Upper lobe of left lung (tissue), 6 donors: ENCODE measurements at regions not wholly inside any gene's neighbourhood (a gene's known extent, or its start where the extent isn't known, plus 50 kb on each side); places are given as distances from the start of the nearest gene placed in this dataset.

Experiments
- ATAC-seq, 2 donors: fragments of 200-7000 bp; cut with Tn5 transposase; one replicate each; pipeline ENCODE4 v1.9.1; 2022; ENCODE audit warnings: mild to moderate bottlenecking in 2 of 2, moderate library complexity in 2 of 2; ENCODE audit not compliant: low FRiP score in 2 of 2
- DNase-seq, 2 donors: peaks; one replicate each; pipeline ENCODE4 v3.0.0-alpha.2; 2019 to 2020
- H3K27ac ChIP-seq, 4 donors: fragments of 200-600 bp; sonication (generic); one replicate each; pipeline ENCODE4 v1.5.1; 2016 to 2019
- H3K27me3 ChIP-seq, 4 donors: fragments of 200-600 bp; sonication (generic); one replicate each; pipeline ENCODE4 v1.5.1; 2017 to 2019
- H3K36me3 ChIP-seq, 4 donors: fragments of 200-600 bp; sonication (generic); one replicate each; pipeline ENCODE4 v1.5.1; 2016 to 2019
- H3K4me1 ChIP-seq, 4 donors: fragments of 200-600 bp; sonication (generic); one replicate each; pipeline ENCODE4 v1.5.1; 2018 to 2019
- H3K4me3 ChIP-seq, 4 donors: fragments of 200-600 bp; sonication (generic); one replicate each; pipeline ENCODE4 v1.5.1; 2017 to 2019; ENCODE audit warnings: mild to moderate bottlenecking in 2 of 4, moderate library complexity in 1 of 4
- H3K9me3 ChIP-seq, 4 donors: fragments of 200-600 bp; sonication (generic); one replicate each; pipeline ENCODE4 v1.5.1; 2018 to 2019
- EP300 ChIP-seq, 4 donors: sonication (generic); formaldehyde crosslinking; IDR thresholded peaks; one replicate each; pipeline ENCODE4 v1.5.1; 2017; ENCODE audit warnings: antibody characterized with exemption in 4 of 4, control low read depth in 2 of 4
- POLR2A ChIP-seq, 4 donors: fragments of 450-650 bp; IDR thresholded peaks; one replicate each; pipeline ENCODE4 v1.5.1; 2016 to 2017; ENCODE audit warnings: antibody characterized with exemption in 4 of 4, mild to moderate bottlenecking in 2 of 4
- POLR2AphosphoS5 ChIP-seq, 2 donors: sonication (generic); formaldehyde crosslinking; IDR thresholded peaks; one replicate each; pipeline ENCODE4 v1.5.1; 2017; ENCODE audit warnings: antibody characterized with exemption in 2 of 2
- WGBS, 2 donors: methylation state at CpG; one replicate each; pipeline ENCODE4 v1.1.5; 2017 to 2018; 5-methylcytosine and 5-hydroxymethylcytosine counted together
- TF ChIP-seq, protein P1 (sequence below), 6 experiments: fragments of 450-650 bp in 4 of 6; fragments of 200-600 bp in 2 of 6; sonication (generic) in 2 of 6; IDR thresholded peaks; one replicate each; pipeline ENCODE4 v1.5.1; 2016 to 2019; ENCODE audit warnings: antibody characterized with exemption in 6 of 6
- donor health status: DM: no; HTN: no; CAD: no; lungs with moderate emphysema.
- donor health status: DM: no; HTN: yes; CAD: no; lungs with severe emphysema.

DNA sequence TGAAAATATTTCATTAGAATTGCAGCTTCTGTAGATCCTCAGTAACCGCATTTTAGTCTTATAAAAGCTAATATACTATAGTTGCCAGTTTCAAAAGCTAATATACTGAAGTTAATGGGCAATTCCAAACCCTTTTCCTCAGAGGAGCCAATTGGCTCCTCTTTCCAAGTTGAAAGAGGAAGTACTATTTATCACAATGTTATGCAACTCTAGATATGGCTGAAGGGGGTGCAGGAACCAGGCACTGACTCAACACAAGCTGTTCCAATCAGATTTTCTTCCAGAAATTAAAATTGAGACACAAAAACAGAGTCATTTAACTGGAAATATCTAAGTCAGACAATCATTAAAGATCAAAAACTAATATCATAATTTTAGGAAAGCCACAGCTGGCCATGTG is 258.9 kb downstream of the PCDH20 start:
- TF ChIP-seq EP300 (IDR thresholded peaks at IDR 0.05) (no peak), POLR2AphosphoS5 (IDR thresholded peaks at IDR 0.05) (no peak), POLR2A (IDR thresholded peaks at IDR 0.05) (no peak)
- TF ChIP-seq, protein P1, sequence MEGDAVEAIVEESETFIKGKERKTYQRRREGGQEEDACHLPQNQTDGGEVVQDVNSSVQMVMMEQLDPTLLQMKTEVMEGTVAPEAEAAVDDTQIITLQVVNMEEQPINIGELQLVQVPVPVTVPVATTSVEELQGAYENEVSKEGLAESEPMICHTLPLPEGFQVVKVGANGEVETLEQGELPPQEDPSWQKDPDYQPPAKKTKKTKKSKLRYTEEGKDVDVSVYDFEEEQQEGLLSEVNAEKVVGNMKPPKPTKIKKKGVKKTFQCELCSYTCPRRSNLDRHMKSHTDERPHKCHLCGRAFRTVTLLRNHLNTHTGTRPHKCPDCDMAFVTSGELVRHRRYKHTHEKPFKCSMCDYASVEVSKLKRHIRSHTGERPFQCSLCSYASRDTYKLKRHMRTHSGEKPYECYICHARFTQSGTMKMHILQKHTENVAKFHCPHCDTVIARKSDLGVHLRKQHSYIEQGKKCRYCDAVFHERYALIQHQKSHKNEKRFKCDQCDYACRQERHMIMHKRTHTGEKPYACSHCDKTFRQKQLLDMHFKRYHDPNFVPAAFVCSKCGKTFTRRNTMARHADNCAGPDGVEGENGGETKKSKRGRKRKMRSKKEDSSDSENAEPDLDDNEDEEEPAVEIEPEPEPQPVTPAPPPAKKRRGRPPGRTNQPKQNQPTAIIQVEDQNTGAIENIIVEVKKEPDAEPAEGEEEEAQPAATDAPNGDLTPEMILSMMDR (IDR thresholded peaks at IDR 0.05): no peak
- 78 to 86% methylated on average over 1 of the region's 1 CpG for WGBS, 2 donors
- ATAC-seq (no peak), DNase-seq (no peak)
- no peaks in the 10 kb centered on the region for H3K9me3 ChIP-seq
- no peaks in the 10 kb centered on the region for H3K36me3 ChIP-seq
- H3K4me1 ChIP-seq: no peaks in the 10 kb centered on the region
- H3K4me3 ChIP-seq: no peak overlapping the region
- no peak overlapping the region for H3K27ac ChIP-seq
- no peaks in the 10 kb centered on the region for H3K27me3 ChIP-seq

DNA sequence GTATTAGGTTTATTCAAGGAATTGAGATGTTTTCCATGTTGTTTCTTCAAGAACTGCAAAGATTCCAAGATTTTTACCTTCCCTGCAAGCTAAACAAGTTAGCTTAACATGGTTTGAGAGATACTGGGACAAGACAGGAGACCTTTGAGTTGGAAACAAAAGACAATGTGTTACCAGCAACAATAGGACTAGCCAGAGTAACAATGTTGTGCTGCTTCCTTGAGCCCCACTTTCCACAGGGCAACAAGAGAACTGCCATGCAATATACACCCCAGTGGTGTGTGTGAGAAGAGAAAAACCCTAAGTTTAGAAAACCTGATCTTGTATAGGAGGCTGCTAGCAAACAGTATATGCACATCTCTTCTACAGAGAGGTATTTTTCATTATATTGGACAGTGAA is 264.6 kb downstream of the PCDH20 start:
- no peaks in the 10 kb centered on the region for H3K9me3 ChIP-seq
- no peaks in the 10 kb centered on the region for H3K4me1 ChIP-seq
- H3K27ac ChIP-seq: no peak overlapping the region
- no peak for TF ChIP-seq EP300 (IDR thresholded peaks at IDR 0.05)
- TF ChIP-seq, protein P1 (IDR thresholded peaks at IDR 0.05): no peak
- TF ChIP-seq POLR2AphosphoS5 (IDR thresholded peaks at IDR 0.05): no peak
- no peak for TF ChIP-seq POLR2A (IDR thresholded peaks at IDR 0.05)
- no peak for DNase-seq
- H3K27me3 ChIP-seq: no peaks in the 10 kb centered on the region
- no peak overlapping the region for H3K4me3 ChIP-seq
- ATAC-seq: no peak
- no peaks in the 10 kb centered on the region for H3K36me3 ChIP-seq

DNA sequence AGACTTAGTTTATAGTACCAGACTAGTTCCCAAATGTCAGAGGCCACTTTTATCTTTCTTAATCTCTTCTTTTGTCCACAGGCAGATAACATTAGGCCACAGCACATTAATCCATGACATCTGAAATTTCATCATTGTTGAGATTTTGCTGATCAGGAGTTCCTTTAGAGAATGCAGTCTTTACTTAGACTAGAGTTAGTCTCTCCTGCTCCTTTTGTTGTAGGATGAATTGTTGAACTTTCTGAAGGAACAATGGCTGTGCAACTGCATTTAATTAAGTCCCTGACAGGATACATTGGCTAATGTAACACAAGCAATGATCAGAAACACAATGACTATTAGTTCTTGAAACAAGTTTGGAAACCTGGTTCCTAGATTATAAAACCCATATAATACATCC is 266.3 kb downstream of the PCDH20 start:
- no peaks in the 10 kb centered on the region for H3K4me1 ChIP-seq
- H3K27ac ChIP-seq: no peak overlapping the region
- no peak for ATAC-seq
- TF ChIP-seq POLR2A (IDR thresholded peaks at IDR 0.05): no peak
- H3K36me3 ChIP-seq: no peaks in the 10 kb centered on the region
- DNase-seq: no peak
- no peak overlapping the region for H3K4me3 ChIP-seq
- peaks cover 0 to 7% (median 0%) of the 10 kb centered on the region in 4 donors for H3K9me3 ChIP-seq
- no peaks in the 10 kb centered on the region for H3K27me3 ChIP-seq

DNA sequence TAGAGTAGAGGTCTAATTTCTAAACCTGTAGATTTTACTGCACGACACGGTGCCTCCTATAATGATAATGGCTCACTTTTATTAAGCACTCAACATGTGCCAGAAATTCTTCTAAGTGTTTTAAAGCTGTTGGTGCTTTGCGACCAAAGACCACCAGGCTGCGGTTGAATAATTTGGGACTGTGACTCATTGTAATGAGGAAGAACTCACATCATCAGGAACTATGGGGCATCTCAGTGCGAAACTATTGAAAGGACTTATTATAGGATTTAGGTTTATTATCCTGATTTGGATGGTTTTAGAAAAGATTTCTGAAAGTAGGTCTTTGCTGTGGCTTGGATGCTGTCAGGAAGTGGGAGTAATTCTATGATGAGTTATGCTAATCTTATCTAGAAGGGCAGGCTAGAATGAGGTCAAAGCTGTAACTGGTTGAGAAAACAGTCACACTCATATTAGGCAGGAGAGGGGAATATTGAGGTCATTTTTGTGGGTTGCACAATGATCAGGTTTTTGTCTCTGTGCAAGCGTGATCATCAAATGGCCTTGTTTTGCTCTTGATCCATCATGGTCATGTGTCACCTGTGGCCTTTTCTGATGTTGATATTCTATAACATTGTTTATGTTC is 266.8 kb downstream of the PCDH20 start:
- ATAC-seq: no peak
- WGBS, 2 donors: 71 to 81% methylated on average over 6 of the region's 6 CpGs
- no peak for TF ChIP-seq POLR2AphosphoS5 (IDR thresholded peaks at IDR 0.05)

DNA sequence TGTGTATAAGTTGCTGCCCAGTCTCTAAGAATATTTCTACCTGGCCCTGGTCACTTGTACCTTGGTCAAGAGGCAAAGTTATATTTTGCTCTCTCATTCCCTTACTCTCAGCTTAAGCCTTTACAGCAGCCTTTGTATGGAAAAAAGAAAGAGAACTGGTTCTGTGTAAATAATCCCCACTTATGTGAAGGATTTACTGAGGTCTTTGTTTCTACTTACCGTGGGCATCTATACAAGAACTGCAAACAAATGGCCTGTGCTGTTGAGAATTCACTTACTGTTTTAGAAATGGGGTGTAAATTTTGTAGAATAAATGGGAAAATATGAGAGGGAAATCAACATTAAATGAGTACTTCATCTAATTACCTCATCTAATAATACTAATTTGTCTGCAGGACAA is 267.4 kb downstream of the PCDH20 start:
- ATAC-seq: no peak
- TF ChIP-seq POLR2AphosphoS5 (IDR thresholded peaks at IDR 0.05): no peak
- TF ChIP-seq, protein P1 (IDR thresholded peaks at IDR 0.05): no peak
- TF ChIP-seq POLR2A (IDR thresholded peaks at IDR 0.05): no peak
- TF ChIP-seq EP300 (IDR thresholded peaks at IDR 0.05): no peak
- H3K36me3 ChIP-seq: no peaks in the 10 kb centered on the region
- no peaks in the 10 kb centered on the region for H3K27me3 ChIP-seq
- no peaks in the 10 kb centered on the region for H3K4me1 ChIP-seq
- no peak overlapping the region for H3K27ac ChIP-seq
- no peak for DNase-seq
- peaks cover 0 to 7% (median 0%) of the 10 kb centered on the region in 4 donors for H3K9me3 ChIP-seq
- H3K4me3 ChIP-seq: no peak overlapping the region
- WGBS, 2 donors: 62 to 65% methylated on average over 1 of the region's 1 CpG

More for the DNA sequence above, 266.8 kb downstream of the PCDH20 start:
- Histone ChIP-seq H3K4me3 (no peak overlapping the region), H3K36me3 (no peaks in the 10 kb centered on the region), H3K9me3 (peaks cover 0 to 7% (median 0%) of the 10 kb centered on the region in 4 donors), H3K27me3 (no peaks in the 10 kb centered on the region), H3K4me1 (no peaks in the 10 kb centered on the region), H3K27ac (no peak overlapping the region)
- DNase-seq: no peak

DNA sequence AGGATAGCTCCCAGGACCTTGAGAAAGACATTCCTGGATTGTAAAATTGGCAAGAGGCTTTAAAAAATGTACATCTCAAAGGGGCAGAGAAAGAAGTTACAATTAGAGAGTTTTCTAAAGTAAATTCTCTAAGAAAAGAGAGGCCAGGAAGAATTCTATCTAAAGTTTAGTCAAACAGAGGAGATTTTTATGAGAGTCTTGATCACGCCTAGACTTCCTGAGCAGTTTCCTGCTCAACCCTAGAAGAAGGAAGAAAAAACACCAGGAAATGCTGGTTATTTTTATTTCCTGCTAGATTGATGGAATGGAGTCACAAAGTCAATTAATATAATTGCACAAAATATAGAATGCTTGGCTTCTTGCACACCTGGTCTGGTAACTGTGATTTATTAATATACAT is 269.1 kb downstream of the PCDH20 start:
- Histone ChIP-seq H3K27me3 (no peaks in the 10 kb centered on the region), H3K36me3 (no peaks in the 10 kb centered on the region), H3K9me3 (peaks cover 0 to 7% (median 0%) of the 10 kb centered on the region in 4 donors), H3K27ac (no peak overlapping the region), H3K4me3 (no peak overlapping the region), H3K4me1 (no peaks in the 10 kb centered on the region)
- DNase-seq: no peak
- 39 to 43% methylated on average over 1 of the region's 1 CpG for WGBS, 2 donors
- TF ChIP-seq POLR2A (IDR thresholded peaks at IDR 0.05) (no peak), EP300 (IDR thresholded peaks at IDR 0.05) (no peak), POLR2AphosphoS5 (IDR thresholded peaks at IDR 0.05) (no peak)
- TF ChIP-seq, protein P1 (IDR thresholded peaks at IDR 0.05): no peak
- ATAC-seq: no peak
